Thoracic aorta (tissue), 2 donors: ENCODE measurements at regions not wholly inside any gene's neighbourhood (a gene's known extent, or its start where the extent isn't known, plus 50 kb on each side); places are given as distances from the start of the nearest gene placed in this dataset.
A peak's percentile ranks its signal among the peaks of the same experiment; 100 is the strongest.

Experiments used
- ATAC-seq: fragments of 150-250 bp; one replicate; pipeline ENCODE4 v1.8.0; 2017; ENCODE audit warnings: low read depth; ENCODE audit not compliant: insufficient number of reproducible peaks, low FRiP score
- DNase-seq: peaks from one replicate; pipeline ENCODE4 v3.0.0-alpha.2; 2020; ENCODE audit warnings: low spot score
- H3K27ac ChIP-seq, 2 donors: fragments of 200-600 bp; sonication (generic); 1 replicate in 1 of 2; 2 replicates in 1 of 2; pipeline ENCODE4 v1.5.1; 2016; ENCODE audit warnings: mild to moderate bottlenecking in 2 of 2, moderate library complexity in 2 of 2
- H3K27me3 ChIP-seq: fragments of 200-600 bp; sonication (generic); replicated peaks from 2 replicates; pipeline ENCODE4 v1.6.0; 2016; ENCODE audit warnings: mild to moderate bottlenecking; ENCODE audit not compliant: insufficient read depth
- H3K36me3 ChIP-seq: fragments of 200-600 bp; sonication (generic); one replicate; pipeline ENCODE4 v1.5.1; 2016
- H3K4me1 ChIP-seq, 2 donors: fragments of 200-600 bp; sonication (generic); 1 replicate in 1 of 2; 2 replicates in 1 of 2; pipeline versions ENCODE4 v1.5.1 to v1.6.0; 2016; ENCODE audit warnings: low read depth in 2 of 2, mild to moderate bottlenecking in 1 of 2; ENCODE audit not compliant: control insufficient read depth in 1 of 2
- H3K4me3 ChIP-seq: fragments of 200-600 bp; sonication (generic); 2 replicates; pipeline ENCODE4 v1.5.1; 2016; ENCODE audit warnings: mild to moderate bottlenecking
- H3K9me3 ChIP-seq: fragments of 200-600 bp; sonication (generic); 2 replicates; pipeline ENCODE4 v1.5.1; 2016
- CTCF ChIP-seq: fragments of 200-600 bp; sonication (generic); IDR thresholded peaks from one replicate; pipeline ENCODE4 v1.5.1; 2019; ENCODE audit warnings: antibody characterized with exemption

GRCh38 chr7:3094701-3095445 lies 51.2 kb upstream of the CARD11 start:
- peak overlapping the region; percentile 55 for H3K4me3 ChIP-seq
- no peaks in the 10 kb centered on the region for H3K9me3 ChIP-seq
- no peak for TF ChIP-seq CTCF
- ATAC-seq = no peak
- no peaks in the 10 kb centered on the region for H3K4me1 ChIP-seq
- no peaks in the 10 kb centered on the region for H3K36me3 ChIP-seq
- H3K27ac ChIP-seq = peak overlapping the region in 1 of 2 donors; percentile 34
- no peak for DNase-seq
- no peaks in the 10 kb centered on the region for H3K27me3 ChIP-seq

GRCh38 chr7:3097734-3098133 lies 54.1 kb upstream of the CARD11 start:
- TF ChIP-seq CTCF = no peak
- Histone ChIP-seq H3K27me3 (no peaks in the 10 kb centered on the region), H3K27ac (no peak overlapping the region), H3K4me3 (no peak overlapping the region), H3K4me1 (no peaks in the 10 kb centered on the region), H3K36me3 (no peaks in the 10 kb centered on the region), H3K9me3 (no peaks in the 10 kb centered on the region)
- DNase-seq (no peak), ATAC-seq (no peak)

- H3K27ac ChIP-seq = no peak overlapping the region
- ATAC-seq (no peak), DNase-seq (no peak)
- H3K27me3 ChIP-seq = no peaks in the 10 kb centered on the region
- H3K36me3 ChIP-seq = no peaks in the 10 kb centered on the region
- H3K4me3 ChIP-seq = no peak overlapping the region
- H3K4me1 ChIP-seq = peaks cover 4 to 38% of the 10 kb centered on the region in 2 donors
- TF ChIP-seq CTCF = no peak
- no peaks in the 10 kb centered on the region for H3K9me3 ChIP-seq
These were observed 58.5 kb upstream of the CARD11 start for GRCh38 chr7:3102159-3102558.

GRCh38 chr7:3103614-3104398 lies 60.1 kb upstream of the CARD11 start:
- Histone ChIP-seq H3K9me3 (no peaks in the 10 kb centered on the region), H3K36me3 (no peaks in the 10 kb centered on the region), H3K4me3 (no peak overlapping the region), H3K27me3 (no peaks in the 10 kb centered on the region), H3K4me1 (peaks cover 4 to 38% of the 10 kb centered on the region in 2 donors), H3K27ac (peak overlapping the region; percentile 39 to 80)
- DNase-seq = no peak
- no peak for TF ChIP-seq CTCF
- peak; percentile 13 for ATAC-seq

- no peak for TF ChIP-seq CTCF
- DNase-seq (no peak), ATAC-seq (no peak)
- Histone ChIP-seq H3K36me3 (no peaks in the 10 kb centered on the region), H3K4me1 (peaks cover 4 to 38% of the 10 kb centered on the region in 2 donors), H3K27ac (peak overlapping the region; percentile 38 to 63), H3K4me3 (no peak overlapping the region), H3K9me3 (no peaks in the 10 kb centered on the region), H3K27me3 (no peaks in the 10 kb centered on the region)
These were observed 62.2 kb upstream of the CARD11 start for GRCh38 chr7:3105856-3106255.
